ENCODE measurements at regions not wholly inside any gene's neighbourhood (a gene's known extent, or its start where the extent isn't known, plus 50 kb on each side); places are given as distances from the start of the nearest gene placed in this dataset.

GRCh38 chr10:61294131-61294530, 159.1 kb downstream of the TMEM26 start:
- H3K4me3 ChIP-seq (ENCODE audit: low read depth, low read length): no peak overlapping the region
- TF ChIP-seq CTCF (conservative IDR thresholded peaks at IDR 0.05; ENCODE audit: low read depth, low read length): no peak
- DNase-seq (ENCODE audit: low read depth): no peak

GRCh38 chr10:61289813-61290212, 163.4 kb downstream of the TMEM26 start:
- H3K4me3 ChIP-seq (ENCODE audit: low read depth, low read length): no peak overlapping the region
- TF ChIP-seq CTCF (conservative IDR thresholded peaks at IDR 0.05; ENCODE audit: low read depth, low read length): no peak
- no peak for DNase-seq (ENCODE audit: low read depth)

GRCh38 chr10:61286686-61287085, 166.5 kb downstream of the TMEM26 start:
- H3K4me3 ChIP-seq (ENCODE audit: low read depth, low read length): no peak overlapping the region
- TF ChIP-seq CTCF (conservative IDR thresholded peaks at IDR 0.05; ENCODE audit: low read depth, low read length): no peak
- DNase-seq (ENCODE audit: low read depth): no peak

- TF ChIP-seq CTCF (conservative IDR thresholded peaks at IDR 0.05; ENCODE audit: low read depth, low read length): no peak
- DNase-seq (ENCODE audit: low read depth): no peak
- no peak overlapping the region for H3K4me3 ChIP-seq (ENCODE audit: low read depth, low read length)
Measured at GRCh38 chr10:61285749-61286148, 167.4 kb downstream of the TMEM26 start.

- H3K4me3 ChIP-seq (ENCODE audit: low read depth, low read length): no peak overlapping the region
- DNase-seq (ENCODE audit: low read depth): peak; percentile 15
- peak; percentile 72 for TF ChIP-seq CTCF (conservative IDR thresholded peaks at IDR 0.05; ENCODE audit: low read depth, low read length)
Measured at GRCh38 chr10:61284222-61284890, 168.8 kb downstream of the TMEM26 start.

- no peak for TF ChIP-seq CTCF (conservative IDR thresholded peaks at IDR 0.05; ENCODE audit: low read depth, low read length)
Measured at GRCh38 chr10:61283481-61284221, 169.5 kb downstream of the TMEM26 start.

GRCh38 chr10:61283066-61283465, 170.1 kb downstream of the TMEM26 start:
- TF ChIP-seq CTCF (conservative IDR thresholded peaks at IDR 0.05; ENCODE audit: low read depth, low read length): no peak

More at GRCh38 chr10:61283481-61284221, 169.5 kb downstream of the TMEM26 start:
- H3K4me3 ChIP-seq (ENCODE audit: low read depth, low read length): no peak overlapping the region
- no peak for DNase-seq (ENCODE audit: low read depth)

More at GRCh38 chr10:61283066-61283465, 170.1 kb downstream of the TMEM26 start:
- no peak for DNase-seq (ENCODE audit: low read depth)
- H3K4me3 ChIP-seq (ENCODE audit: low read depth, low read length): no peak overlapping the region
